ENCODE measurements at regions not wholly inside any gene's neighbourhood (a gene's known extent, or its start where the extent isn't known, plus 50 kb on each side); places are given as distances from the start of the nearest gene placed in this dataset.

GRCh38 chr12:90622431-90622830 is 332.5 kb downstream of the CCER1 start:
- no peak for TF ChIP-seq CTCF (IDR thresholded peaks at IDR 0.05; ENCODE audit: insufficient read depth, low read depth, low read length, missing control alignments)
- DNase-seq (ENCODE audit: low read depth), result peak; percentile 42
- no peak overlapping the region for H3K4me3 ChIP-seq (ENCODE audit: low read length)

GRCh38 chr12:90621927-90622326 is 333.0 kb downstream of the CCER1 start:
- peak; percentile 66 for DNase-seq (ENCODE audit: low read depth)
- H3K4me3 ChIP-seq (ENCODE audit: low read length), result no peak overlapping the region
- TF ChIP-seq CTCF (IDR thresholded peaks at IDR 0.05; ENCODE audit: insufficient read depth, low read depth, low read length, missing control alignments), result no peak

- DNase-seq (ENCODE audit: low read depth), result no peak
- no peak for TF ChIP-seq CTCF (IDR thresholded peaks at IDR 0.05; ENCODE audit: insufficient read depth, low read depth, low read length, missing control alignments)
- no peak overlapping the region for H3K4me3 ChIP-seq (ENCODE audit: low read length)
These were observed 335.0 kb downstream of the CCER1 start for GRCh38 chr12:90619943-90620342.

- TF ChIP-seq CTCF (IDR thresholded peaks at IDR 0.05; ENCODE audit: insufficient read depth, low read depth, low read length, missing control alignments), result no peak
- H3K4me3 ChIP-seq (ENCODE audit: low read length), result no peak overlapping the region
- peak; percentile 80 for DNase-seq (ENCODE audit: low read depth)
These were observed 336.4 kb downstream of the CCER1 start for GRCh38 chr12:90618586-90618985.

- DNase-seq (ENCODE audit: low read depth), result no peak
- no peak for TF ChIP-seq CTCF (IDR thresholded peaks at IDR 0.05; ENCODE audit: insufficient read depth, low read depth, low read length, missing control alignments)
- no peak overlapping the region for H3K4me3 ChIP-seq (ENCODE audit: low read length)
These were observed 343.1 kb downstream of the CCER1 start for GRCh38 chr12:90611891-90612290.

GRCh38 chr12:90611048-90611447 is 343.9 kb downstream of the CCER1 start:
- no peak for TF ChIP-seq CTCF (IDR thresholded peaks at IDR 0.05; ENCODE audit: insufficient read depth, low read depth, low read length, missing control alignments)
- H3K4me3 ChIP-seq (ENCODE audit: low read length), result no peak overlapping the region
- no peak for DNase-seq (ENCODE audit: low read depth)

GRCh38 chr12:90593596-90594295 is 361.2 kb downstream of the CCER1 start:
- no peak for TF ChIP-seq CTCF (IDR thresholded peaks at IDR 0.05; ENCODE audit: insufficient read depth, low read depth, low read length, missing control alignments)
- DNase-seq (ENCODE audit: low read depth), result peak; percentile 67
- no peak overlapping the region for H3K4me3 ChIP-seq (ENCODE audit: low read length)
